A673 (cell line): ENCODE measurements at regions not wholly inside any gene's neighbourhood (a gene's known extent, or its start where the extent isn't known, plus 50 kb on each side); places are given as distances from the start of the nearest gene placed in this dataset.
A peak's percentile ranks its signal among the peaks of the same experiment; 100 is the strongest.

Experiments
- BruUV-seq: library from RNA; stranded (reverse); fragments of 400-500 nt; replicated peaks from 2 replicates; lab custom pipeline; 2021; lab: Mats Ljungman, UMichigan
- CTCF ChIA-PET: fragments of 300-600 bp; sonication (Branson Sonifier 250); formaldehyde crosslinking; loops from one replicate; lab custom pipeline; 2022; ENCODE audit warnings: antibody characterized with exemption; lab: Charles Lee
- POLR2A ChIA-PET: fragments of 300-600 bp; sonication (Branson Sonifier 250); formaldehyde crosslinking; loops from one replicate; lab custom pipeline; 2022; ENCODE audit warnings: antibody characterized with exemption; ENCODE audit not compliant: low non-redundant PET; lab: Charles Lee
- DNase-seq: peaks from one replicate; pipeline ENCODE4 v3.0.0-alpha.2; 2015; ENCODE audit warnings: low spot score
- H3K27ac ChIP-seq: fragments of 200-600 bp; sonication (generic); 2 replicates; pipeline ENCODE4 v1.5.1; 2016; ENCODE audit warnings: mixed run types, low read depth, mild to moderate bottlenecking, mixed read lengths, antibody characterized with exemption, low read length; ENCODE audit not compliant: poor library complexity, severe bottlenecking
- H3K27me3 ChIP-seq: fragments of 200-600 bp; sonication (generic); replicated peaks from 2 replicates; pipeline ENCODE4 v1.6.1; 2017; ENCODE audit warnings: mixed run types, low read depth, mild to moderate bottlenecking, mixed read lengths, antibody characterized with exemption, low read length; ENCODE audit not compliant: insufficient read depth, poor library complexity
- H3K36me3 ChIP-seq: fragments of 200-600 bp; sonication (generic); 2 replicates; pipeline ENCODE4 v1.6.1; 2016; ENCODE audit warnings: mixed run types, mild to moderate bottlenecking, mixed read lengths, antibody characterized with exemption, low read length; ENCODE audit not compliant: insufficient read depth, poor library complexity, severe bottlenecking
- H3K4me1 ChIP-seq: fragments of 200-600 bp; sonication (generic); 2 replicates; pipeline ENCODE4 v1.6.1; 2017; ENCODE audit warnings: mixed run types, mild to moderate bottlenecking, mixed read lengths, antibody characterized with exemption, low read length; ENCODE audit not compliant: insufficient read depth, poor library complexity, severe bottlenecking
- H3K4me3 ChIP-seq: fragments of 200-600 bp; sonication (generic); 2 replicates; pipeline ENCODE4 v1.5.1; 2016; ENCODE audit warnings: low read depth, mixed run types, mild to moderate bottlenecking, mixed read lengths, low read length; ENCODE audit not compliant: poor library complexity, severe bottlenecking
- H3K9me3 ChIP-seq: fragments of 200-600 bp; sonication (generic); 2 replicates; pipeline ENCODE4 v1.6.1; 2016; ENCODE audit warnings: mixed run types, low read depth, mild to moderate bottlenecking, mixed read lengths, antibody characterized with exemption, low read length; ENCODE audit not compliant: poor library complexity, severe bottlenecking
- CTCF ChIP-seq: fragments of 300-800, 200-600 bp; sonication (generic); conservative IDR thresholded peaks from 2 replicates; pipeline ENCODE4 v1.5.1; 2017; ENCODE audit warnings: low read depth, mild to moderate bottlenecking, antibody characterized with exemption, low read length, moderate library complexity, mixed read lengths
- EZH2 ChIP-seq: fragments of 200-600 bp; sonication (generic); IDR thresholded peaks from 2 replicates; pipeline ENCODE4 v1.6.1; 2017; ENCODE audit warnings: borderline replicate concordance, low read depth, mild to moderate bottlenecking, mixed read lengths, antibody characterized with exemption, low read length; ENCODE audit not compliant: poor library complexity, severe bottlenecking
- intact Hi-C: fragments of 100-400 bp; cut with micrococcal nuclease; formaldehyde crosslinking; loops from one replicate; pipeline ENCODE4 v1.10.0; 2022; ENCODE audit not compliant: unreplicated experiment

DNA sequence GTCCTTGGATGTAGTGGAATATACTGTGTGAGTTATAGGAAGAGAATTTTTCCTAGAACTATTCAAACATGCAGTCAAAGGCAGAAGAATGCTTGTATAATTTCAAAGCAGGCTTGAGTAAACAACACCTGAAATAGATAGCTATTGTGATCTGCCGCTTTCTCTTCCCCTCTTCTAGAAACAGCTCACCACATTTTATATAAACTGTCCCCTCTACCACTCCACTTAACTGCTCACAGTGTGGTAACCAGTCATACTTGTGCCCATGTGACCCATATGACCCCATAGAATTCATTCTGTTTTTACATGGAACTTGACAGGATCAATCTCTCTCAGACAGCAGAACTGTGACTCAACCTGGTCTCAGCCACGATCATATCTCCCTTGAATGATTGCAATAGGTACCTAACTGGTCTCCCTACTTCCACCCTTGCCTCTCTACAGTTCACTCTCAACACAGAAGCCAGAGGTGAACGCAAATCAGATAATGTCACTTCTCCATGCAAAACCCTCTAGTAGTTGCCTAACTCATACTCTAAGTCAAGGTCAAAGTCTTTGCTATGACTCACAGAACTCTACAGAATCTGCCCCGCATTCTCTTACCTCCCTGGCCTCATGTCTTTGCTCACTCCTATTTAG lies 85.6 kb upstream of the EFHC2 start:
- H3K27ac ChIP-seq: peak overlapping the region; percentile 25

GRCh38 chrX:44422631-44423030 lies 79.2 kb upstream of the EFHC2 start:
- no peak overlapping the region for H3K27ac ChIP-seq
- H3K27me3 ChIP-seq: no peaks in the 10 kb centered on the region
- POLR2A ChIA-PET: no interaction called here
- no TSS peak for BruUV-seq
- TF ChIP-seq EZH2 (no peak), CTCF (no peak)
- H3K4me1 ChIP-seq: no peaks in the 10 kb centered on the region
- no peak overlapping the region for H3K4me3 ChIP-seq
- DNase-seq: no peak
- CTCF ChIA-PET: no interaction called here
- no peaks in the 10 kb centered on the region for H3K9me3 ChIP-seq
- no peaks in the 10 kb centered on the region for H3K36me3 ChIP-seq
- intact Hi-C loops: no loop called here

More for the DNA sequence above, 85.6 kb upstream of the EFHC2 start:
- TF ChIP-seq EZH2: no peak
- no peak for TF ChIP-seq CTCF
- Histone ChIP-seq H3K36me3 (no peaks in the 10 kb centered on the region), H3K4me3 (no peak overlapping the region), H3K27me3 (no peaks in the 10 kb centered on the region), H3K4me1 (peaks cover 14% of the 10 kb centered on the region), H3K9me3 (no peaks in the 10 kb centered on the region)
- no TSS peak for BruUV-seq
- CTCF ChIA-PET: no interaction called here
- no peak for DNase-seq
- intact Hi-C loops: no loop called here
- POLR2A ChIA-PET: no interaction called here

DNA sequence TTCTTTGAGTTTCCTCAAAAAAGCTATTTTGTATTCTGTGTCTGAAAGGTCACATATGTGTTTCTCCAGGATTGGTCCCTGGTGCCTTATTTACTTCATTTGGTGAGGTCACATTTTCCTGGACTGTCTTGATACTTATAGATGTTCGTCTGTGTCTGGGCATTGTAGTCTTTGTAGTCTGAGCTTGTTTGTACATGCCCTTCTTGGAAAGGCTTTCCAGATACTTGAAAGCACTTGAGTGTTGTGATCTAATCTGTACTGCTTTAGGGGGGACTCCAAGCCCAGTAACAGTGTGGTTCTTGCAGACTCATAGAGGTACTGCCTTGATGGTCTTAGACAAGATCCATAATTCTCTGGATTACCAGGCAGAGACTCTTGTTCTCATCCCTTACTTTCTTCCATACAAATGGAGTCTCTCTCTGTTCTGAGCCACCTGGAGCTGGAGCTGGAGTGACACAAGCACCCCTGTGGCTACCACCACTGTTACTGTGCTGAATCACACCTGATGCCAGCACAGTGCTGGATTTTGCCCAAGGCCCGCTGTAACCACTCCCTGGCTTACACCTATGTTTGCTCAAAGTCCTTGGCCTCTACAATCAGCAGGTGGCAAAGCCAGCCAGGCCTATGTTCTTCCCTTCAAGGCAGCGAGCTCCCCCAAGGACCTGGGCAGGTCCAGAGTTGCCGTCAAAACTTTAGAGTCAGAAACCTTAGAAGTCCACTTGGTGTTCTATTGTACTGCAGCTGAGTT lies 72.3 kb upstream of the EFHC2 start:
- no peaks in the 10 kb centered on the region for H3K4me1 ChIP-seq
- TF ChIP-seq EZH2 (no peak), CTCF (no peak)
- POLR2A ChIA-PET: no interaction called here
- no peaks in the 10 kb centered on the region for H3K9me3 ChIP-seq
- H3K27me3 ChIP-seq: no peaks in the 10 kb centered on the region
- H3K27ac ChIP-seq: no peak overlapping the region
- DNase-seq: no peak
- CTCF ChIA-PET: interaction anchor here (0.6 kb wide), 1 partner anchor 136 kb away, joined by 5 read pairs; no protein-coding TSS in a partner anchor
- H3K36me3 ChIP-seq: no peaks in the 10 kb centered on the region
- intact Hi-C loops: no loop called here
- no TSS peak for BruUV-seq
- H3K4me3 ChIP-seq: no peak overlapping the region
